Colon (tissue), 2 donors: ENCODE measurements at regions not wholly inside any gene's neighbourhood (a gene's known extent, or its start where the extent isn't known, plus 50 kb on each side); places are given as distances from the start of the nearest gene placed in this dataset.

Experiments used
- FAIRE-seq: peaks from 2 replicates; lab custom pipeline; 2012; peaks lifted over from hg19 to GRCh38; lab: Jason Lieb, UNC
- donor health status: control.
- donor health status: control.

- no peak for FAIRE-seq
Measured at GRCh38 chr13:34561033-34561432, 381.0 kb upstream of the NBEA start.

DNA sequence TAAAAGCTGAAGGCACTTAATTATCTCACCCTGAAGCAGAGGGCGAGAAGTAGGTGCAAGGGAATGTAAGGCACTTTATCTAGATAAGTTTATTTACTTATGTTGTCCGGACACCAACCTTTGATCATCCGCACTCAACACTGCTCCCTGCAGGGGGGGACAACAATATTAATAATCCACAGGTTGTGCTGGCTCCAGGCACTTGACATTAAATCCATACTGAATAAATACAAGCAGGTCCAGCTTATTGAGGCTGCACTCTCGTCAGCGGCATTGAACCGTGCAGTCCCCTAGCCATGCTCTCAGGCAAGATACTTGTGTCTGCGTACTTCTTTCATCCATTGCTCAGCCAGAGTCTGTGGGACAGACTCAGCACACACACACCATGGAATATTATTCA is 374.5 kb upstream of the NBEA start:
- no peak for FAIRE-seq

- no peak for FAIRE-seq
Measured at GRCh38 chr13:34570698-34571353, 371.2 kb upstream of the NBEA start.

DNA sequence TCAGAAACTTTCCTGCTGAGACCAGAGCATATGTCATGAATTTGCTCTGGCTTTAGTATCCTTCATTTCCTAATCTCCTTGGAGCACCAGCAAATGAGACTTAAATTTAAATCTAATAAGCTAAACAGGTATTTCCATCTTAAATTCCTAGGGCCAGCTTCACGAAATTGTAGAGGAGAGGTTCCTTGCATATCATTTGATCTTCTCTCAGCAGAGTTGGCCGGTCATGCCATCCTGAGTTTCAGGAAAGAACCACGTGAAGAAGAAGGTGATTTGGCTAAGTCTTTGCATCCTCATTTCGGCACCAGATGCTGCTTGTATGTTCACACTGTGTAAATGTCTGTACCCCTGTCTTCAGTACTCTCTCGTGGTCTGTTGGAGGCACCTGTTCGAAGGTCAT is 370.4 kb upstream of the NBEA start:
- no peak for FAIRE-seq

DNA sequence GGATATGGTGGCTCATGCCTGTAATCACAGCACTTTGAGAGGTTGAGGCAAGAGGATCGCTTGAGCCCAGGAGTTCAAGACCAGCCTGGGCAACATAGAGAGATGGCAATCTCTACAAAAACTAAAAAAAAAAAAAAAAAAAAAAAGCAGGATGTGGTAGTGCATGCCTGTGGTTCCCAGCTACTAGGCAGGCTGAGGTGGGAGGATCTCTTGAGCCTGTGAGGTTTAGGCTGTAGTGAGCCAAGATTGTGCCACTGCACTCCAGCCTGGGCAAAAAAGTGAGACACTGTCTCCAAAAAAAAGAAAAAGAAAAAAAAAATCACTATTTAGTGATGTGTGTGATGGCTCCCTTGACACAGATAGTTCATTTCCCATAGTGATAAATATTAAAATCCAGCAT is 365.0 kb upstream of the NBEA start:
- FAIRE-seq: no peak

DNA sequence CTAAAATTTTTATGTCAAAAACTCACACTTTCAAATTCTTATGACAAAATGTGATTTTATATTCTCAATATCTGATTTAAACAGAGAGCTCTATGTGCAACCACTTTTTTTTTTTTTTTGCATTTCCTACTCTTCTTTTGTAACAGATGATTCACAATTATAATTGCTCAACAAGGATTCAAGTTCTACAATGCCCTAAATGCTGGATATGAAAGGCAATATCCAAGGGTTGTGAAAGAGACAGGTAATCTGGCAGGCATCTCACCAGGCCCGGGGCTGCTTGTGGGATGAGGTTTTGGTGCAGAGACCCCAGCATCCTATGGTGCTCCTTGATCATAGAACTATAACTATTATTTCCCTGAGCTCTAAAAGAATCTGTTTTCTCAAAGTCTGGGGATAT is 363.6 kb upstream of the NBEA start:
- FAIRE-seq: no peak

DNA sequence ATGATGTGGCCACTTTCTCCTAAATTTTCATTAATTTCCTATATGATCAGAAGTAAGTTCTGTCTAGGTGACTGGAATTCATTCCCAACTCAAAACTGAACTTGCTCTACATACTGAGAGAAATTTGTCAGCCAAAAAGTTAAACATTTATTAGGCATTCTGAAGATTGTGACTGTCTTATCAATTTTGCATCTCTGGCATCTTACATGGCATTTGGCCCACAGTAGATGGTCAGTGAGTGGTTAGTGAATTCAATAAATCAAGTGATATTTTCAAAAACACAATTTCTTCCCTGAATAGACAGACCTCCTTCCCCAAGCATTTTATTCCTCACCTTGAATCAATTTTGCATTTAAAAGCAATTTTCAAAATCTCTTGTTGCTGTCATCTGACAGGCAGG is 363.2 kb upstream of the NBEA start:
- no peak for FAIRE-seq

DNA sequence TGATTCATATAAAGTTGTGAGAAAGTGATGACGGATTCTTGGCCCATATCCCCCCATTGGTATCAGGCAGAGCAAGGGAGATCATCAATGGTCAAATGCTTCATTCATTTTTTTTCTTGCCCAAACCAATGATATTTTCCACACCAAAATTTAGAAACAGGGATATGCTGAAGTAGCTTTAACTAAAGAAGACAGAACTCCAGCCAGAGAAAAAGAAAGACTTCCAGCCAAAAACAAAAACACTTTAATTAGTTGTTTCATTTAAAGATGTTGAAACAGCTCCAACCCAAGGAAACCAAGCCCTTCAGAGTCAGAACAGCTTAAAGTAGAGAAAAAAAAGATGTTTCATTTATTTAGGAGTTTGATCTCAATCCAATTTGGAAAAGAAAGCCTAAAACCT is 358.9 kb upstream of the NBEA start:
- FAIRE-seq: no peak

- FAIRE-seq: no peak
Measured at GRCh38 chr13:34587576-34587975, 354.5 kb upstream of the NBEA start.

DNA sequence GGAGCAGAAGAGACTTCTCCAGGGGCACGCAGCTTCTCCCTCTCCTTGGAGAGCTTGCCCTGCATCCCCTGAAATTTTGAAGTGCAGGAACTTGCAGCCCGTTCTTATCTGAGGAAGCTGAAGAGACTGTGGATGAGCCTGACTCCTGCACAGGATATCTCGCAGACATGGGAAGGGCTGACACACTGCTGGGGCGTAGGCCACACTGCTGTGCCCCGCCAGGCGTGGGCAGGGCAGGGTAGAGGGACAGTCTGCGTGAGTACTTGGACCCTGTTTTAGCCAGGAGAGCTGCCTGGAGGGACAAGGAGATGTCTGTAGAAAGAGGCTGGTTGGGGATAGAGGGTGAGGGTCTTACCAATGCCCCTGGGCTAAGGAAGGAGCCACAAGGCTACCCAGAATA is 353.7 kb upstream of the NBEA start:
- FAIRE-seq: no peak

GRCh38 chr13:34589581-34589980 is 352.5 kb upstream of the NBEA start:
- no peak for FAIRE-seq

- no peak for FAIRE-seq
Measured at GRCh38 chr13:34591129-34591528, 350.9 kb upstream of the NBEA start.

- FAIRE-seq: no peak
Measured at GRCh38 chr13:34591900-34592529, 350.1 kb upstream of the NBEA start.

DNA sequence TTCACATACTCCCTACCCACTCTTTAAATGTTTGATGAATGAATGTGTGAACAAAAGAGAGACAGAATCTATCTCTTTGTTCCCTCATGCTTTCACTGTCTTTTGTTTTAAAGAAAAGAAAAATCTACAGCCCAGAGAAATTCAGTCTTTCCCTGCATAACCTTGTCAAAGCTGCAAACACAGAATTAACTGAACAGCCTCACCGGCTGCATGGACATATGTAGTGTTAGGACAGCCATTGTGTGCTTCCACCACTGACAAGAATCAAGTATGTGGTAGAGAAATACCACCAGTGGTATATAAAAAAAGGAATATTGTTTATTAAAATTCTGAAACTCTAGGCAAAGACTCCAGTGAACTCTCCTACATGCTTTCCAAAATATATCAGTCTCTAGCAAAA is 348.4 kb upstream of the NBEA start:
- FAIRE-seq: no peak

DNA sequence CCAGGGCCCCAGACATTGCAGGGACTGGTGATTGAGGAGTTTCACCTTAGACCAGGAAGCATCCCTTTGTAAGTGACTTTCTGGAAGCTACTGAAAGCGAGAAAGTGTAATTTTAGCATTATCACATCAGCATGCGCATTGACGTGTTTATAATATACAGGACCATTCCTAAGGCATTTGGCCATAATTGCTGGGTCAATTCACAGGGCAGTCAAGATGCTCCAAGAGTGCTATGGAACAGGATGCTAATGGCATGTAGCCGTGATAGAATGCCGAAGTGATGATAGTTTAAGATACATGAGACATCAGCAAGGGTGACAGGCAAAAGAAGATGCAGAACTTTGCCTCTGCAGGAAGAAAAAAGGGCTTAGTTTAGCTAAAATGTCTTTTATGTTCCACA is 347.6 kb upstream of the NBEA start:
- FAIRE-seq: no peak

GRCh38 chr13:34608331-34608730 is 333.7 kb upstream of the NBEA start:
- no peak for FAIRE-seq

- no peak for FAIRE-seq
Measured at GRCh38 chr13:34611671-34612070, 330.4 kb upstream of the NBEA start.

DNA sequence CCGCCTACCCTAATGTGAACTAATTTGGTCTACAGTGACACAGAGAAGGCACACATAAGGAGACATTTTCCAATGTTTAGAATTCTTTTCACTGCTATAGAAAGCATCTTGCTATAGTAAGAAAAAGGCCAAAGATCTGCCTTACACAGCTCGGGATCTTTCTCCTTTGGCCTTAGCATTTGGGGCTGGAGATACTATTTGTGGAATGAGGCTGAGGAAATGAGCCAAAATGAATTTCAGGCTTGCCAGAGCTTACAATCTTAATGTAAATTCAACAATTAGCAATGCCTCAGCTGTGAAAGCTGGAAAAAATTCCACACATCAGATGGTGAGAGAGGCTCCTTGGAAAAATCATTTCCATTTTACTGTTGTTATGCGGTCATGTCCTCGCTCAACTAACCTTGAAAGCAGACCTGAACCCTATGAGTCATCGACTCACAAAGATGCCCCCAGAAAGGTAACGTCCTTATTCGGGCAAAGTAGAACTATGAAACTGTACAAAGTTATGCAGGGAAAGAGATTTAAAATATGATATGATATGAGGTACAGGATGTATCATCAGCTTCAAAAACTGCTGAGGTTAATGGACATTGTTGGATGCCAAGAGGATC is 324.5 kb upstream of the NBEA start:
- FAIRE-seq: no peak

DNA sequence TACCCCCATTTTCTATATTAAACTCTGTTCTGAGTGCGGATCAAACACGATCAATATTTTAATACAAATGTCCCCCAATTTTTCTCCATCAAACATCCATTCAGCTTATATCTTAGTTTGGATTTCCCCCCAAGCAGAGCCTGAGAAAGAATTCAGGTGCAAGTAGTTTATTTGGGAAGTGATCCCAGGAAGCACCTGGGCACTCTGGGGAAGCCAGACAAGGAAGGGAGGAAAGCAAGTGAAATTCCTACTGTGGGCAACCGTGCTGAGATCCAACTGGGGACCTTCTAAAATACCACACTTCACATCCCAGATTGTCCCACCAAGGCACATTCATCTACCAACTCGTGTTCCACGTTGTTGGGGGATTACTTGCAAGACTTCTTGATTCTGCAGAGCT is 323.4 kb upstream of the NBEA start:
- no peak for FAIRE-seq

DNA sequence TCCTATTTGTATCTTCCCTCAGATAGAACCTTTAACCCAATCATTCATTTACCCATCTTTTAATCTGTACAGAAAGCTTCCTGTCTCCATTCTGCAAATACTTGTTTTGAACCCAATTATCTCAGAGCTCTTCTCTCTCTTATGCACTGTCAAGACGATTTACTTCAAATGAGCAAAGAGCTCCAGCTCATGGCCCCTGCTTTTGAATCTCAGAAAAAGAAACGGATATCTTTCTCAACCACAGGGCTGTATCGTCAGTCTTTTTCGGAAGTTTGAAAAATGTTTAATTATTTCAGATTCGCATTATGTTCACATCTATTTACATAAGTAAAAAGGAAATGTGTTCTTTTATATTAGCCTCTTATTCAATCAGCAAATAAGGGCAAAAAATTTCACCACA is 322.7 kb upstream of the NBEA start:
- FAIRE-seq: no peak

DNA sequence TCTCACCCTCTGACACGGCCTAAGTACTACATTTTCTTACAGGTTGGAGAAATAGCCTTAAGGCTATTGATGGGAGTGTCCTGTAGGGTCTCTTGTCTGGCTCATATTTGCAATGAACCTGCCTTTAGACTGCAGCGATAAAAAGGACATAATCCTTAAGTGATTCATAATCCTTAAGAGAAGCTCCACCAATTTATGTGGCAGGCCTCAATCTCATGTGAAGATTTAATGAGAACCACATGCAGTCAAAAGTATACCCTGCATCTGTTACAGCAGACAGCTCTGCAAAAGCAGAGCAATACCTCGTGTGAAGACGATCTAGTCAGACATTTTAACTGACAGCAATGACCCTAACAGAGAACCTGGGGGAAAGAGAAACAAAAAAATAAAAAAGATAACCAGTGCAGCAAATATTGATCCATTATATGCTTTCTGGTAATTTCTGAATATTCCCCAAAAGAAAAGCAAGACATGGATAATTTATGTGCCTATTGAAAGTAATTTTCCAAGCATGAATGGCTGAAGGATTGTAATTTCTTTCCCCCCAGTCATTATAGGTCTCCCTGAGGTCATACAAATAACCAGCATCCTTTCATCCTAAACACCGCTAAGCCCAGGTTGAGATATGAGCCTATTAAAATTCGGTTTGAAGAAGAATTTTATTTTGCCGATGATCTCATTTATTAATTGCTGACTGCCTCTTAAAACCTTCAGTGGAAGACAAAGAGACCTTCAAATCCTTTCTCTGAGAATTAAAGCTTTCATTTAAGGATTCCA is 321.8 kb upstream of the NBEA start:
- FAIRE-seq: no peak

DNA sequence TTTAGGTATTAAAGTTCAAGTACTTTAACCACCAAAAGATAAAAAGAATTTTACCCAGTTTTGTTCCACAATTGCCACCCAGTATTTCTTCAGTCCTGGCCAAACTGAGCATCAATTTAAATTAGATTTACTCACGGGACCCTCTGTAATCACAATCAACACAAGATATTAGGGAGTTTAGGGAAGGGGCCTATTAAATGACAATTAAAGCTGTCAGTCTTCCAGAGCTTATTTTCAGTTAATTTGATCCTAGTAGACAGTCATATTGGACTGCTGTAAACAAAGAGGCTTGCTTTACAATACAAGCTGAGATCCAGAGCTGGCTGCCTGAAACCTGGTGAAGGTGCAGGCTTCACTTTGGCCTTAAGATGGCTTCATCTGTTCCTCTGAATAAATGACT is 321.2 kb upstream of the NBEA start:
- FAIRE-seq: no peak

DNA sequence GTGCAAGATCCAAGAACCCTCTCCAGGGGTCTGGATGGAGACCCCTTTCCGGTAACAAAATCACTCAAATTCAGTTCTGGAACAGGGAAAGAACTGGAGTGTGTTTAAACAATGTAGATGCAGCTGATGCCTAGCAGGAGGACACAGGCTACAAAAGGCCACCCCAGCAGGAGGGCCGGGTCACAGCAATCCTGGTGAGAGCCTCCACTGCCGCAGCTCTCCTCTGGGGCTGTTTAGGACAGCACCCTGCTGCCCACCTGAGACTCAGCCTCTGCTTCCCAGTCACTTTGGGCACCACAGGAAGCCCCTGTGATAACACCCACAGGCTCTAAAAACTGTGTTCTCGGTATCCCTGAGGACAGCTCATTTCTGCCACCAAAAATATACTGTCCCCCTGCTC is 318.7 kb upstream of the NBEA start:
- no peak for FAIRE-seq
